Keratinocyte (primary cell): ENCODE measurements at regions not wholly inside any gene's neighbourhood (a gene's known extent, or its start where the extent isn't known, plus 50 kb on each side); places are given as distances from the start of the nearest gene placed in this dataset.

Experiments
- DNase-seq: peaks from one replicate; pipeline ENCODE4 v3.0.0-alpha.2; 2011; ENCODE audit warnings: low read depth, missing footprints, low spot score
- FAIRE-seq: peaks from 2 replicates; lab custom pipeline; 2011; peaks lifted over from hg19 to GRCh38; lab: Jason Lieb, UNC
- H2AFZ ChIP-seq: 2 replicates; pipeline ENCODE4 v1.6.0; 2012; ENCODE audit warnings: low read length, control low read depth, inconsistent platforms; ENCODE audit not compliant: control insufficient read depth
- H3K27ac ChIP-seq: 2 replicates; pipeline ENCODE4 v1.5.1; 2011; ENCODE audit warnings: low read length; ENCODE audit not compliant: control insufficient read depth, insufficient read depth
- H3K27me3 ChIP-seq: 3 replicates; pipeline ENCODE4 v1.6.0; 2011; ENCODE audit warnings: low read length; ENCODE audit not compliant: control insufficient read depth, insufficient read depth; ENCODE audit errors: extremely low read depth
- H3K36me3 ChIP-seq, 2 experiments: 2 replicates in 1 of 2; 3 replicates in 1 of 2; pipeline ENCODE4 v1.5.1; 2011; ENCODE audit warnings: low read length in 2 of 2, mild to moderate bottlenecking in 1 of 2; ENCODE audit not compliant: control insufficient read depth in 2 of 2, insufficient read depth in 2 of 2; ENCODE audit errors: extremely low read depth in 1 of 2
- H3K4me1 ChIP-seq: 3 replicates; pipeline ENCODE4 v1.5.1; 2011; ENCODE audit warnings: low read length; ENCODE audit not compliant: control insufficient read depth, insufficient read depth; ENCODE audit errors: extremely low read depth
- H3K4me2 ChIP-seq: 3 replicates; pipeline ENCODE4 v1.6.0; 2011; ENCODE audit warnings: low read depth, low read length; ENCODE audit not compliant: control insufficient read depth, insufficient read depth; ENCODE audit errors: extremely low read depth
- H3K4me3 ChIP-seq, 3 experiments: fragments of 200-600 bp in 1 of 3; sonication (generic) in 1 of 3; 2 replicates in 2 of 3; 3 replicates in 1 of 3; pipeline ENCODE4 v1.5.1; 2011 to 2016; ENCODE audit warnings: low read length in 3 of 3, mild to moderate bottlenecking in 3 of 3, control low read depth in 2 of 3, inconsistent platforms in 1 of 3, low read depth in 1 of 3, mixed read lengths in 1 of 3, mixed run types in 1 of 3, moderate library complexity in 1 of 3; ENCODE audit not compliant: control insufficient read depth in 2 of 3, insufficient read depth in 2 of 3; ENCODE audit errors: extremely low read depth in 1 of 3
- H3K79me2 ChIP-seq: 2 replicates; pipeline ENCODE4 v1.6.0; 2012; ENCODE audit warnings: low read length; ENCODE audit not compliant: control insufficient read depth, insufficient read depth
- H3K9ac ChIP-seq: 3 replicates; pipeline ENCODE4 v1.6.0; 2011; ENCODE audit warnings: low read length; ENCODE audit not compliant: control insufficient read depth, insufficient read depth; ENCODE audit errors: extremely low read depth
- H3K9me1 ChIP-seq: 3 replicates; pipeline ENCODE4 v1.6.0; 2011; ENCODE audit warnings: low read length; ENCODE audit not compliant: control insufficient read depth, insufficient read depth; ENCODE audit errors: extremely low read depth
- H3K9me3 ChIP-seq: 2 replicates; pipeline ENCODE4 v1.5.1; 2012; ENCODE audit warnings: low read depth, low read length; ENCODE audit not compliant: control insufficient read depth
- H4K20me1 ChIP-seq: 3 replicates; pipeline ENCODE4 v1.6.0; 2011; ENCODE audit warnings: low read length; ENCODE audit not compliant: control insufficient read depth, insufficient read depth; ENCODE audit errors: extremely low read depth
- CTCF ChIP-seq, 3 experiments: IDR thresholded peaks in 1 of 3; conservative IDR thresholded peaks in 1 of 3; optimal IDR thresholded peaks in 1 of 3; 2 replicates in 2 of 3; 3 replicates in 1 of 3; pipeline versions ENCODE3 to v1.5.1; 2011; ENCODE audit warnings: low read length in 3 of 3, mild to moderate bottlenecking in 3 of 3, moderate library complexity in 2 of 3, control low read depth in 1 of 3, inconsistent platforms in 1 of 3; ENCODE audit not compliant: insufficient read depth in 2 of 3; ENCODE audit errors: extremely low read depth in 1 of 3
- EZH2 ChIP-seq: IDR thresholded peaks from one replicate; pipeline ENCODE4 v1.6.1; 2012; ENCODE audit warnings: inconsistent platforms, mild to moderate bottlenecking, low read length, moderate library complexity
- dilution Hi-C: fragments of 300-500 bp; cut with MboI; formaldehyde crosslinking; loops from one replicate; pipeline ENCODE4 v1.7.0; 2020; ENCODE audit warnings: low sequenced_read_pairs; ENCODE audit not compliant: extremely low pct_ligation_motif_present

- Histone ChIP-seq H4K20me1 (no peaks in the 10 kb centered on the region), H2AFZ (no peak overlapping the region), H3K9me1 (no peaks in the 10 kb centered on the region), H3K4me3 (no peak overlapping the region), H3K9me3 (no peaks in the 10 kb centered on the region), H3K36me3 (no peaks in the 10 kb centered on the region), H3K27ac (no peak overlapping the region), H3K4me2 (no peak overlapping the region), H3K9ac (no peak overlapping the region), H3K4me1 (no peaks in the 10 kb centered on the region), H3K79me2 (no peaks in the 10 kb centered on the region), H3K27me3 (no peaks in the 10 kb centered on the region)
- FAIRE-seq (no peak), DNase-seq (no peak)
- dilution Hi-C loops, result no loop called here
- TF ChIP-seq CTCF (optimal IDR thresholded peaks at IDR 0.05 in 1 of 3, IDR thresholded peaks at IDR 0.05 in 1 of 3, conservative IDR thresholded peaks at IDR 0.05 in 1 of 3; ENCODE audit: extremely low read depth in 1 of 3, insufficient read depth in 2 of 3, low read length in 3 of 3) (no peak), EZH2 (no peak)
Observed at GRCh38 chr10:107829161-107829560, 664.7 kb upstream of the SORCS1 start.

- no peaks in the 10 kb centered on the region for H4K20me1 ChIP-seq
- H3K9me3 ChIP-seq, result no peaks in the 10 kb centered on the region
- H3K4me2 ChIP-seq, result no peak overlapping the region
- TF ChIP-seq CTCF (optimal IDR thresholded peaks at IDR 0.05 in 1 of 3, IDR thresholded peaks at IDR 0.05 in 1 of 3, conservative IDR thresholded peaks at IDR 0.05 in 1 of 3; ENCODE audit: extremely low read depth in 1 of 3, insufficient read depth in 2 of 3, low read length in 3 of 3), result no peak
- no peaks in the 10 kb centered on the region for H3K4me1 ChIP-seq
- H3K27ac ChIP-seq, result no peak overlapping the region
- FAIRE-seq (no peak), DNase-seq (no peak)
- no peak overlapping the region for H3K4me3 ChIP-seq
- H3K27me3 ChIP-seq, result no peaks in the 10 kb centered on the region
- H3K9ac ChIP-seq, result no peak overlapping the region
- no peaks in the 10 kb centered on the region for H3K9me1 ChIP-seq
- no peaks in the 10 kb centered on the region for H3K36me3 ChIP-seq
- dilution Hi-C loops, result no loop called here
- no peaks in the 10 kb centered on the region for H3K79me2 ChIP-seq
- no peak overlapping the region for H2AFZ ChIP-seq
Observed at GRCh38 chr10:107826171-107826570, 661.7 kb upstream of the SORCS1 start.
